Spleen (tissue), 11 donors: ENCODE measurements at regions not wholly inside any gene's neighbourhood (a gene's known extent, or its start where the extent isn't known, plus 50 kb on each side); places are given as distances from the start of the nearest gene placed in this dataset.

Experiments
- DNase-seq: peaks from one replicate; pipeline ENCODE4 v3.0.0-alpha.2; 2020
- H3K27ac ChIP-seq, 8 donors: fragments of 200-600 bp; sonication (generic) in 7 of 8; 1 replicate in 4 of 8; 2 replicates in 4 of 8; pipeline versions ENCODE4 v1.5.0 to v1.8.0; 2016 to 2021; ENCODE audit warnings: inconsistent platforms in 4 of 8, mild to moderate bottlenecking in 4 of 8, moderate library complexity in 1 of 8
- H3K27me3 ChIP-seq, 7 donors: fragments of 200-600 bp; sonication (generic) in 6 of 7; replicated peaks in 1 of 7; 1 replicate in 4 of 7; 2 replicates in 3 of 7; pipeline versions ENCODE4 v1.5.0 to v1.8.0; 2016 to 2021; ENCODE audit warnings: inconsistent platforms in 3 of 7, mild to moderate bottlenecking in 1 of 7
- H3K36me3 ChIP-seq, 6 donors: fragments of 200-600 bp; sonication (generic) in 5 of 6; 1 replicate in 4 of 6; 2 replicates in 2 of 6; pipeline versions ENCODE4 v1.5.0 to v1.8.0; 2016 to 2021; ENCODE audit warnings: inconsistent platforms in 2 of 6
- H3K4me1 ChIP-seq, 6 donors: fragments of 200-600 bp; sonication (generic) in 5 of 6; 1 replicate in 3 of 6; 2 replicates in 3 of 6; pipeline versions ENCODE4 v1.5.0 to v1.8.0; 2016 to 2021; ENCODE audit warnings: inconsistent platforms in 3 of 6
- H3K4me3 ChIP-seq, 8 donors: fragments of 200-600 bp; sonication (generic) in 7 of 8; 1 replicate in 4 of 8; 2 replicates in 4 of 8; pipeline versions ENCODE4 v1.5.0 to v1.8.0; 2016 to 2021; ENCODE audit warnings: inconsistent platforms in 4 of 8, mild to moderate bottlenecking in 4 of 8, moderate library complexity in 2 of 8
- H3K9me3 ChIP-seq, 8 donors: fragments of 200-600 bp; sonication (generic) in 7 of 8; 1 replicate in 4 of 8; 2 replicates in 4 of 8; pipeline versions ENCODE4 v1.5.0 to v1.8.0; 2016 to 2021; ENCODE audit warnings: inconsistent platforms in 4 of 8
- POLR2A ChIP-seq, 3 donors: fragments of 450-650 bp; IDR thresholded peaks; one replicate each; pipeline ENCODE4 v1.5.1; 2017; ENCODE audit warnings: antibody characterized with exemption in 3 of 3, mild to moderate bottlenecking in 1 of 3
- POLR2AphosphoS5 ChIP-seq, 3 donors: sonication (generic); formaldehyde crosslinking; IDR thresholded peaks; one replicate each; pipeline ENCODE4 v1.5.1; 2017; ENCODE audit warnings: antibody characterized with exemption in 3 of 3
- WGBS, 5 donors: extraction: QIAGEN DNeasy Blood & Tissue Kit in 3 of 5; methylation state at CpG; one replicate each; pipeline versions ENCODE4 v1.1.5 to v1.1.7; 2013 to 2018; 5-methylcytosine and 5-hydroxymethylcytosine counted together
- intact Hi-C: fragments of 100-400 bp; cut with DNase I; formaldehyde crosslinking; loops from one replicate; pipeline ENCODE4 v1.15.0; 2023; ENCODE audit warnings: low total_unique reads
- TF ChIP-seq, protein P1 (sequence below), 11 experiments: fragments of 200-600 bp in 7 of 11; fragments of 450-650 bp in 4 of 11; sonication (generic) in 4 of 11; IDR thresholded peaks in 8 of 11; conservative IDR thresholded peaks in 3 of 11; 1 replicate in 7 of 11; 2 replicates in 4 of 11; pipeline versions ENCODE4 v1.4.0 to v1.8.0; 2016 to 2021; ENCODE audit warnings: antibody characterized with exemption in 11 of 11, inconsistent platforms in 4 of 11, mild to moderate bottlenecking in 1 of 11
- donor health status: healthy with polysubstance abuse.
- donor health status: DM: no; HTN: no; CAD: no; lungs with moderate emphysema.
- donor health status: DM: no; HTN: no; CAD: no.
- donor health status: Bipolar disorder and iron deficiency.
- donor health status: healthy.
- donor health status: DM: no; HTN: no; CAD: no.
- donor health status: DM: yes; HTN: yes; CAD: no.

GRCh38 chr1:78715181-78715661 lies 65.6 kb downstream of the IFI44 start:
- no peak for DNase-seq
- intact Hi-C loops, result no loop called here
- H3K27me3 ChIP-seq, result no peaks in the 10 kb centered on the region

DNA sequence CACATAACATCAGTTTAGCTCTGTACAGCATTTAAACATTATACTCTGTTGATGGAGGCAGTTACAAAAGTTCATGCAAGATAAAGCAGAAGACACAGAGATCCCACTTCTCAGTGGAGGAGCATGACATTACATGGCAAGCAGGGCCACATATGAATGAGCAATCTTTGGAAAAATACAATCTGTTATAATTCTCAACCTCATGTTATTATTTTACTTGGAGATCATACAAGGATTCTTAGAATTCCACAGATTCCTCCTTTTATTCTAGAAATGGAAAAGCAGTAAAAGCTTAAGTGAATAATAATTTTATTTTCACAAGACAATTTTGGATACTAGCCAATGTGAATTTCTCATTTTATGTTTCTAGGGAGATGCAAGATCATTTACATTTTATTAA lies 66.6 kb downstream of the IFI44 start:
- H3K4me3 ChIP-seq, result no peak overlapping the region
- intact Hi-C loops, result no loop called here
- DNase-seq, result no peak
- no peak for TF ChIP-seq POLR2AphosphoS5 (IDR thresholded peaks at IDR 0.05)
- TF ChIP-seq POLR2A (IDR thresholded peaks at IDR 0.05), result no peak
- TF ChIP-seq, protein P1, sequence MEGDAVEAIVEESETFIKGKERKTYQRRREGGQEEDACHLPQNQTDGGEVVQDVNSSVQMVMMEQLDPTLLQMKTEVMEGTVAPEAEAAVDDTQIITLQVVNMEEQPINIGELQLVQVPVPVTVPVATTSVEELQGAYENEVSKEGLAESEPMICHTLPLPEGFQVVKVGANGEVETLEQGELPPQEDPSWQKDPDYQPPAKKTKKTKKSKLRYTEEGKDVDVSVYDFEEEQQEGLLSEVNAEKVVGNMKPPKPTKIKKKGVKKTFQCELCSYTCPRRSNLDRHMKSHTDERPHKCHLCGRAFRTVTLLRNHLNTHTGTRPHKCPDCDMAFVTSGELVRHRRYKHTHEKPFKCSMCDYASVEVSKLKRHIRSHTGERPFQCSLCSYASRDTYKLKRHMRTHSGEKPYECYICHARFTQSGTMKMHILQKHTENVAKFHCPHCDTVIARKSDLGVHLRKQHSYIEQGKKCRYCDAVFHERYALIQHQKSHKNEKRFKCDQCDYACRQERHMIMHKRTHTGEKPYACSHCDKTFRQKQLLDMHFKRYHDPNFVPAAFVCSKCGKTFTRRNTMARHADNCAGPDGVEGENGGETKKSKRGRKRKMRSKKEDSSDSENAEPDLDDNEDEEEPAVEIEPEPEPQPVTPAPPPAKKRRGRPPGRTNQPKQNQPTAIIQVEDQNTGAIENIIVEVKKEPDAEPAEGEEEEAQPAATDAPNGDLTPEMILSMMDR (IDR thresholded peaks at IDR 0.05 in 8 of 11, conservative IDR thresholded peaks at IDR 0.05 in 3 of 11), result no peak
- H3K27ac ChIP-seq, result no peak overlapping the region
- no peaks in the 10 kb centered on the region for H3K36me3 ChIP-seq
- H3K4me1 ChIP-seq, result no peaks in the 10 kb centered on the region
- H3K27me3 ChIP-seq, result no peaks in the 10 kb centered on the region
- H3K9me3 ChIP-seq, result no peaks in the 10 kb centered on the region

More at GRCh38 chr1:78715181-78715661, 65.6 kb downstream of the IFI44 start:
- Histone ChIP-seq H3K4me1 (no peaks in the 10 kb centered on the region), H3K36me3 (no peaks in the 10 kb centered on the region), H3K9me3 (no peaks in the 10 kb centered on the region), H3K4me3 (no peak overlapping the region), H3K27ac (no peak overlapping the region)
- TF ChIP-seq, protein P1 (IDR thresholded peaks at IDR 0.05 in 8 of 11, conservative IDR thresholded peaks at IDR 0.05 in 3 of 11), result no peak
- TF ChIP-seq POLR2A (IDR thresholded peaks at IDR 0.05), result no peak
- TF ChIP-seq POLR2AphosphoS5 (IDR thresholded peaks at IDR 0.05), result no peak

GRCh38 chr1:78718566-78718965 lies 68.9 kb downstream of the IFI44 start:
- Histone ChIP-seq H3K27me3 (no peaks in the 10 kb centered on the region), H3K9me3 (no peaks in the 10 kb centered on the region), H3K4me1 (no peaks in the 10 kb centered on the region), H3K36me3 (no peaks in the 10 kb centered on the region), H3K27ac (no peak overlapping the region), H3K4me3 (no peak overlapping the region)
- intact Hi-C loops, result no loop called here
- WGBS, 5 donors, result 70 to 77% (median 71%) methylated on average over 2 of the region's 2 CpGs
- no peak for TF ChIP-seq POLR2AphosphoS5 (IDR thresholded peaks at IDR 0.05)
- TF ChIP-seq, protein P1 (IDR thresholded peaks at IDR 0.05 in 8 of 11, conservative IDR thresholded peaks at IDR 0.05 in 3 of 11), result no peak
- no peak for TF ChIP-seq POLR2A (IDR thresholded peaks at IDR 0.05)
- DNase-seq, result no peak

DNA sequence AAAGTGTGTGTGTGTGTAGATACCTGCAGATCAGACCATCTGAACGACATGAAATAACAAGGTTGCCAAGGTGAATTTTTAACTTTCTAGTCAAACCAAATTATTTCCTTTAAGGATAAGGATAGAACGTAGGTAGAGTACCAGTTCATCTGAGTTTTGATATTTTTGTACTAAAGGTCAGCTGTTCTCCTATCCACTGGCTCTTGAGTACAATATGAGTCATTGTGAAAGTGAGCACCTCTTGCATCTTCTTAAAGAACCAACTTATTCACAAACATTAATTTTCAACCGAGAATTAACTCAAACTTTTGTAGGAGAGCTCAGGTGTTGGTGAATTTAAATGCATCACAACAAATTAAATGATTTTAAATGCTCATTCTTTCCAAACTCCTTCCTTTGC lies 71.5 kb downstream of the IFI44 start:
- Histone ChIP-seq H3K27ac (no peak overlapping the region), H3K27me3 (no peaks in the 10 kb centered on the region), H3K9me3 (no peaks in the 10 kb centered on the region), H3K4me3 (no peak overlapping the region), H3K36me3 (no peaks in the 10 kb centered on the region), H3K4me1 (no peaks in the 10 kb centered on the region)
- no peak for DNase-seq
- intact Hi-C loops, result no loop called here
- 47 to 60% (median 48%) methylated on average over 3 of the region's 3 CpGs for WGBS, 5 donors
- TF ChIP-seq POLR2AphosphoS5 (IDR thresholded peaks at IDR 0.05), result no peak
- TF ChIP-seq POLR2A (IDR thresholded peaks at IDR 0.05), result no peak
- TF ChIP-seq, protein P1 (IDR thresholded peaks at IDR 0.05 in 8 of 11, conservative IDR thresholded peaks at IDR 0.05 in 3 of 11), result no peak
